ENCODE measurements at regions not wholly inside any gene's neighbourhood (a gene's known extent, or its start where the extent isn't known, plus 50 kb on each side); places are given as distances from the start of the nearest gene placed in this dataset.

DNA sequence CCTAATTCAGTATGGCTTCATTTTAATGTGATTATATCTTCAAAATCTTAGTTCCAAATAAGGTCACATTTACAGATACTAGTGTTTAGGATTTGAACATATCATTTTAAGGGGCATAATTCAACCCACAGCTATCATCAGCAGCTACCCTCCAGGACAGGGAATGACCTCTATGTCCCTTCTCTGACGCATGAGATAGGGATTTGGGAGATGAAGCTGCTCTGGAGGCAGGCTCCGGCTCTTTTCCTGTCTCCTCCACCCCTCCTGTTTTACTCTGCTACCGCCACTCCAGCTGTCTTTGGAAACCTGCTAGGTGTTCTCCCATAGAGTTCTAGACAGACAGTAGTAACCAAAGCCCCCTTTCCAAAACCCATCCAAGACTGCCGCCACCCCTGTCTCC lies 119.2 kb downstream of the CARTPT start:
- H2BK5ac ChIP-seq (ENCODE audit: low read depth, low read length, poor library complexity, severe bottlenecking), result no peak overlapping the region
- H4K20me1 ChIP-seq (ENCODE audit: insufficient read depth, low read length), result no peaks in the 10 kb centered on the region
- no peak overlapping the region for H3K4ac ChIP-seq (ENCODE audit: low read depth, low read length)
- no peak overlapping the region for H3K56ac ChIP-seq (ENCODE audit: extremely low read depth, insufficient read depth, low read length)
- in situ Hi-C loops (cut with MboI; ENCODE audit: low sequenced_read_pairs) (no loop called here), intact Hi-C loops (cut with micrococcal nuclease) (no loop called here), dilution Hi-C loops (cut with HindIII; ENCODE audit: low sequenced_read_pairs, unreplicated experiment) (no loop called here)
- H4K91ac ChIP-seq (ENCODE audit: insufficient read depth, low read depth, low read length), result no peak overlapping the region
- ChIA-PET CTCF (interaction anchor here (0.7 kb wide), 2 partner anchors 7 to 445 kb away, joined by 3 to 4 read pairs; no protein-coding TSS in a partner anchor), POLR2A (ENCODE audit: unreplicated experiment) (no interaction called here)
- H4K8ac ChIP-seq (ENCODE audit: low read depth in 2 of 2, low read length in 2 of 2), result no peak overlapping the region
- H3K79me1 ChIP-seq (ENCODE audit: low read depth in 1 of 2, low read length in 2 of 2), result no peaks in the 10 kb centered on the region
- H3K9ac ChIP-seq (ENCODE audit: low read depth, low read length), result no peak overlapping the region
- no peak overlapping the region for H2BK120ac ChIP-seq (ENCODE audit: low read depth, low read length)
- no peak overlapping the region for H3K18ac ChIP-seq (ENCODE audit: low read depth, low read length)
- no peak overlapping the region for H3K23ac ChIP-seq (ENCODE audit: low read depth, low read length)
- no peak overlapping the region for H2BK20ac ChIP-seq (ENCODE audit: low read depth, low read length)
- ATAC-seq (ENCODE audit: low read depth) (no peak), DNase-seq (no peak)
- H2AK5ac ChIP-seq (ENCODE audit: low read depth, low read length), result no peak overlapping the region
- no peak overlapping the region for H2BK15ac ChIP-seq (ENCODE audit: low read depth, low read length)
- H3K4me2 ChIP-seq (ENCODE audit: low read depth, low read length), result no peak overlapping the region
- no peaks in the 10 kb centered on the region for H3K4me1 ChIP-seq (ENCODE audit: control insufficient read depth, insufficient read depth, low read length)
- H2AFZ ChIP-seq (replicated peaks; ENCODE audit: low read length, poor library complexity), result no peak overlapping the region
- no peak overlapping the region for H3K14ac ChIP-seq (replicated peaks; ENCODE audit: low read depth, low read length)
- no peak overlapping the region for H2AK9ac ChIP-seq (replicated peaks; ENCODE audit: low read depth, low read length, poor library complexity)
- BruUV-seq (replicated peaks), result no TSS peak
- H3K4me3 ChIP-seq (ENCODE audit: insufficient read depth, low read depth, low read length), result no peak overlapping the region
- no peaks in the 10 kb centered on the region for H3K36me3 ChIP-seq (ENCODE audit: control insufficient read depth, insufficient read depth, low read length)
- WGBS, 2 experiments (ENCODE audit: extremely low coverage in 2 of 2, insufficient read length in 1 of 2), result 86% methylated on average over 1 of the region's 4 CpGs; no CpG with 5 or more reads in 1 of the 2 experiments
- H3K9me3 ChIP-seq (ENCODE audit: control insufficient read depth, insufficient read depth, low read length), result peaks cover 3% of the 10 kb centered on the region; the same call in 1 of the 2 replicates
- peaks cover 5% of the 10 kb centered on the region for H3K27me3 ChIP-seq (ENCODE audit: control insufficient read depth, insufficient read depth, low read length)
- no peak overlapping the region for H3K27ac ChIP-seq (ENCODE audit: insufficient read depth, low read length)
- H4K5ac ChIP-seq (ENCODE audit: low read depth, low read length), result no peak overlapping the region
- TF ChIP-seq FOS (IDR thresholded peaks at IDR 0.05; ENCODE audit: low read depth, low read length), result no peak
- no peak for TF ChIP-seq MAFK (IDR thresholded peaks at IDR 0.05; ENCODE audit: low read depth, low read length)
- TF ChIP-seq, protein P1, sequence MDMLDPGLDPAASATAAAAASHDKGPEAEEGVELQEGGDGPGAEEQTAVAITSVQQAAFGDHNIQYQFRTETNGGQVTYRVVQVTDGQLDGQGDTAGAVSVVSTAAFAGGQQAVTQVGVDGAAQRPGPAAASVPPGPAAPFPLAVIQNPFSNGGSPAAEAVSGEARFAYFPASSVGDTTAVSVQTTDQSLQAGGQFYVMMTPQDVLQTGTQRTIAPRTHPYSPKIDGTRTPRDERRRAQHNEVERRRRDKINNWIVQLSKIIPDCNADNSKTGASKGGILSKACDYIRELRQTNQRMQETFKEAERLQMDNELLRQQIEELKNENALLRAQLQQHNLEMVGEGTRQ (IDR thresholded peaks at IDR 0.05; ENCODE audit: low read depth, low read length), result no peak
- TF ChIP-seq CEBPB (IDR thresholded peaks at IDR 0.05; ENCODE audit: low read depth, low read length), result no peak
- TF ChIP-seq BHLHE40 (IDR thresholded peaks at IDR 0.05; ENCODE audit: low read depth, low read length), result no peak
- TF ChIP-seq, protein P2, sequence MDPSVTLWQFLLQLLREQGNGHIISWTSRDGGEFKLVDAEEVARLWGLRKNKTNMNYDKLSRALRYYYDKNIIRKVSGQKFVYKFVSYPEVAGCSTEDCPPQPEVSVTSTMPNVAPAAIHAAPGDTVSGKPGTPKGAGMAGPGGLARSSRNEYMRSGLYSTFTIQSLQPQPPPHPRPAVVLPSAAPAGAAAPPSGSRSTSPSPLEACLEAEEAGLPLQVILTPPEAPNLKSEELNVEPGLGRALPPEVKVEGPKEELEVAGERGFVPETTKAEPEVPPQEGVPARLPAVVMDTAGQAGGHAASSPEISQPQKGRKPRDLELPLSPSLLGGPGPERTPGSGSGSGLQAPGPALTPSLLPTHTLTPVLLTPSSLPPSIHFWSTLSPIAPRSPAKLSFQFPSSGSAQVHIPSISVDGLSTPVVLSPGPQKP (IDR thresholded peaks at IDR 0.05; ENCODE audit: borderline replicate concordance, low read depth, low read length), result no peak
- no peak for TF ChIP-seq NFE2L2 (IDR thresholded peaks at IDR 0.05; ENCODE audit: low read depth, low read length)
- no peak for TF ChIP-seq MXI1 (IDR thresholded peaks at IDR 0.05; ENCODE audit: borderline replicate concordance, low read depth, low read length)
- TF ChIP-seq, protein P3, sequence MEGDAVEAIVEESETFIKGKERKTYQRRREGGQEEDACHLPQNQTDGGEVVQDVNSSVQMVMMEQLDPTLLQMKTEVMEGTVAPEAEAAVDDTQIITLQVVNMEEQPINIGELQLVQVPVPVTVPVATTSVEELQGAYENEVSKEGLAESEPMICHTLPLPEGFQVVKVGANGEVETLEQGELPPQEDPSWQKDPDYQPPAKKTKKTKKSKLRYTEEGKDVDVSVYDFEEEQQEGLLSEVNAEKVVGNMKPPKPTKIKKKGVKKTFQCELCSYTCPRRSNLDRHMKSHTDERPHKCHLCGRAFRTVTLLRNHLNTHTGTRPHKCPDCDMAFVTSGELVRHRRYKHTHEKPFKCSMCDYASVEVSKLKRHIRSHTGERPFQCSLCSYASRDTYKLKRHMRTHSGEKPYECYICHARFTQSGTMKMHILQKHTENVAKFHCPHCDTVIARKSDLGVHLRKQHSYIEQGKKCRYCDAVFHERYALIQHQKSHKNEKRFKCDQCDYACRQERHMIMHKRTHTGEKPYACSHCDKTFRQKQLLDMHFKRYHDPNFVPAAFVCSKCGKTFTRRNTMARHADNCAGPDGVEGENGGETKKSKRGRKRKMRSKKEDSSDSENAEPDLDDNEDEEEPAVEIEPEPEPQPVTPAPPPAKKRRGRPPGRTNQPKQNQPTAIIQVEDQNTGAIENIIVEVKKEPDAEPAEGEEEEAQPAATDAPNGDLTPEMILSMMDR (conservative IDR thresholded peaks at IDR 0.05; ENCODE audit: low read depth, low read length), result no peak
- TF ChIP-seq SMC3 (IDR thresholded peaks at IDR 0.05; ENCODE audit: low read depth, low read length), result no peak
- TF ChIP-seq RFX5 (IDR thresholded peaks at IDR 0.05; ENCODE audit: low read depth, low read length), result no peak
- TF ChIP-seq MAZ (IDR thresholded peaks at IDR 0.05; ENCODE audit: borderline replicate concordance, low read depth, low read length), result no peak
- TF ChIP-seq CHD1 (IDR thresholded peaks at IDR 0.05; ENCODE audit: low read depth, low read length), result no peak
- no peaks in the 10 kb centered on the region for H3K9me1 ChIP-seq (ENCODE audit: insufficient read depth, low read length)

Data from IMR-90 (cell line).